ENCODE measurements at regions not wholly inside any gene's neighbourhood (a gene's known extent, or its start where the extent isn't known, plus 50 kb on each side); places are given as distances from the start of the nearest gene placed in this dataset.

DNA sequence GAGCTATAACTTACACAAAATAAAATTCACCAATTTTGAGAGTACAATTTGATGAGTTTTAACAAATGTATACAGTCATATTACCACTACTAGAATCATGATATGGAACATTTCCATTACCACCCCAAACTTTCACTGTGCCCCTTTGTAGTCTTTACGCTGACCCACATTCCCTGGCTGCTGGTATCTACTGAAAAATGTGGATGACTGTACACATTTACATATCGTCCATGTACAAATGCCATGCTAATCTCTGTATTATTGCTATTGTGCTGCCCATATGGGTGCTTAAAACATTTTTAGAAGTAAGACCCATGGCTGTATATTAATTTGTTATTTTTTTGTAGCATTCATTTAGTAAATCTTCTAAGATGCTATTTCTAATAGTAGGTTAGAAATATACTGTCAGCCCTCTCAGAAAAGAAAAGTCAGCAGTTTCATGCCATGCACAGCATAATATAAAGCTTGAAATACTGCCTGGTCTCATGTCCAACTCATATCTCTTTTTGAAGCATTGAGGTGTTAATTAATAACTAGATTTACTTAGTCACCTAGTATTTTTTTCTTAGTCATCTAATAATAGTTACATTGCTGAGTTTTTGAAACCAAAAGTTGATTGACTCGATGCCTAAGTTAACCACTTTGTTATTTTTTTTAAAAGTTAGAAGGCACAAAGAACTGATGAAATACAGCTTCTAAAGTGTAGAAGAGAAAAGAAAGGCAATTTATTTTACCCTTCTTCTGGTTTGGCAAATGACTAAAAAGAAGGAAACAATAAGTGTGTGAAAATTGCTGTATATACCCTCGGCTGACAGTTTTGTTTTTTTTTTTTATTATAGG lies 188.3 kb upstream of the MEF2C start:
- Histone ChIP-seq H3K4me3 (ENCODE audit: low read length) (no peak overlapping the region), H4K20me1 (ENCODE audit: low read length) (no peaks in the 10 kb centered on the region), H3K9me2 (replicated peaks; ENCODE audit: low read length) (no peaks in the 10 kb centered on the region), H3K27ac (ENCODE audit: low read length) (no peak overlapping the region), H3K9ac (ENCODE audit: low read length) (no peak overlapping the region), H3K9me3 (ENCODE audit: low read length) (no peaks in the 10 kb centered on the region), H3K79me2 (ENCODE audit: low read length) (no peaks in the 10 kb centered on the region), H3K27me3 (ENCODE audit: low read length) (no peaks in the 10 kb centered on the region), H2AFZ (ENCODE audit: low read length) (no peak overlapping the region), H3K4me2 (ENCODE audit: low read length) (no peak overlapping the region), H3F3A (ENCODE audit: low read length, unreplicated experiment) (no peaks in the 10 kb centered on the region), H3K4me1 (ENCODE audit: insufficient read depth, low read length) (no peaks in the 10 kb centered on the region), H3K36me3 (ENCODE audit: low read depth, low read length) (no peaks in the 10 kb centered on the region)
- ATAC-seq (no peak), DNase-seq (no peak)
- no TSS peak for BruUV-seq (replicated peaks)
- intact Hi-C loops (cut with micrococcal nuclease) = no loop called here
- CTCF ChIA-PET = no interaction called here
- TF ChIP-seq EZH2phosphoT487 (IDR thresholded peaks at IDR 0.05; ENCODE audit: borderline replicate concordance, low read length) = no peak
- TF ChIP-seq, protein P1, sequence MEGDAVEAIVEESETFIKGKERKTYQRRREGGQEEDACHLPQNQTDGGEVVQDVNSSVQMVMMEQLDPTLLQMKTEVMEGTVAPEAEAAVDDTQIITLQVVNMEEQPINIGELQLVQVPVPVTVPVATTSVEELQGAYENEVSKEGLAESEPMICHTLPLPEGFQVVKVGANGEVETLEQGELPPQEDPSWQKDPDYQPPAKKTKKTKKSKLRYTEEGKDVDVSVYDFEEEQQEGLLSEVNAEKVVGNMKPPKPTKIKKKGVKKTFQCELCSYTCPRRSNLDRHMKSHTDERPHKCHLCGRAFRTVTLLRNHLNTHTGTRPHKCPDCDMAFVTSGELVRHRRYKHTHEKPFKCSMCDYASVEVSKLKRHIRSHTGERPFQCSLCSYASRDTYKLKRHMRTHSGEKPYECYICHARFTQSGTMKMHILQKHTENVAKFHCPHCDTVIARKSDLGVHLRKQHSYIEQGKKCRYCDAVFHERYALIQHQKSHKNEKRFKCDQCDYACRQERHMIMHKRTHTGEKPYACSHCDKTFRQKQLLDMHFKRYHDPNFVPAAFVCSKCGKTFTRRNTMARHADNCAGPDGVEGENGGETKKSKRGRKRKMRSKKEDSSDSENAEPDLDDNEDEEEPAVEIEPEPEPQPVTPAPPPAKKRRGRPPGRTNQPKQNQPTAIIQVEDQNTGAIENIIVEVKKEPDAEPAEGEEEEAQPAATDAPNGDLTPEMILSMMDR (conservative IDR thresholded peaks at IDR 0.05; ENCODE audit: low read depth, low read length) = no peak
- no peak for TF ChIP-seq EZH2 (IDR thresholded peaks at IDR 0.05; ENCODE audit: low read length, unreplicated experiment)
- POLR2A ChIA-PET (ENCODE audit: unreplicated experiment) = no interaction called here

DNA sequence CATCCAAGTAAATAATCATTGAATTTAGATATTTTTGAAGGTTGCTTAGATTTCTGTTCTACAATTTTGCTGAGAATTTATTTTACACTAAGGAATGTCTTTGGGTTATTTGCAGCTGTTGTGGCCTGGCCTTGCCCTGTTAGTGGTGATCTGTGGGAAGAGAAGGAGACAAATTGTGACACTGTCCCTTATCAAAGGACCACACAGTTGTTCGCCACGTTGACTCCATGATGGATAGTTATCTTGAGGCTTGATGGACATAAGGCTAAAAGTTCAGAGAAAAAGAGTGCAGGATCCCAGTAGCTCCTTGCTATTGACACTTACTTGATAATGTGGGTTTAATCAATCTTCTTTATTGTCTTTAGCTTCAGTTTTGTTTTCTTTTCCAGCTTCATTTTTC lies 186.6 kb upstream of the MEF2C start:
- CTCF ChIA-PET = no interaction called here

DNA sequence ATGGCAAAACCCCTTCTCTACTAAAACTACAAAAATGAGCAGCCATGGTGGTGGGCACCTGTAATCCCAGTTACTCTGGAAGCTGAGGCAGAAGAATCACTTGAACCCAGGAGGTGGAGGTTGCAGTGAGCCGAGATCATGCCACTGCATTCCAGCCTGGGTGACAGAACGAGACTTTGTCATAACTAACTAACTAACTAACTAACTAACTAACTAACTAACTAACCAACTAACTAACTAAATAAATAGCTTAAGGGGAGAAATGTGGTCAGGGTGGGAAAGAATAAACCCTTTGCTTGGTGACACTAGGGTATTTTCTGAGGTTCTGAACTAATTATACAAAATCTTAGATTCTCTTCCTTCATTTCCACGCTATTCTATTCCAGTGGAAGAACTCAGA lies 184.4 kb upstream of the MEF2C start:
- Histone ChIP-seq H2AFZ (ENCODE audit: low read length) (no peak overlapping the region), H3K9ac (ENCODE audit: low read length) (no peak overlapping the region), H3K9me3 (ENCODE audit: low read length) (no peaks in the 10 kb centered on the region), H4K20me1 (ENCODE audit: low read length) (no peaks in the 10 kb centered on the region), H3F3A (ENCODE audit: low read length, unreplicated experiment) (no peaks in the 10 kb centered on the region), H3K4me1 (ENCODE audit: insufficient read depth, low read length) (no peaks in the 10 kb centered on the region), H3K9me2 (replicated peaks; ENCODE audit: low read length) (no peaks in the 10 kb centered on the region), H3K79me2 (ENCODE audit: low read length) (no peaks in the 10 kb centered on the region), H3K36me3 (ENCODE audit: low read depth, low read length) (no peaks in the 10 kb centered on the region), H3K27me3 (ENCODE audit: low read length) (no peaks in the 10 kb centered on the region), H3K27ac (ENCODE audit: low read length) (no peak overlapping the region), H3K4me2 (ENCODE audit: low read length) (no peak overlapping the region), H3K4me3 (ENCODE audit: low read length) (no peak overlapping the region)
- ChIA-PET POLR2A (ENCODE audit: unreplicated experiment) (no interaction called here), CTCF (no interaction called here)
- DNase-seq = no peak
- intact Hi-C loops (cut with micrococcal nuclease) = no loop called here
- no TSS peak for BruUV-seq (replicated peaks)
- TF ChIP-seq, protein P1 (conservative IDR thresholded peaks at IDR 0.05; ENCODE audit: low read depth, low read length) = no peak
- no peak for ATAC-seq

More for the DNA sequence above, 186.6 kb upstream of the MEF2C start:
- no peak for ATAC-seq
- Histone ChIP-seq H3K9ac (ENCODE audit: low read length) (no peak overlapping the region), H3K36me3 (ENCODE audit: low read depth, low read length) (no peaks in the 10 kb centered on the region), H3K4me2 (ENCODE audit: low read length) (no peak overlapping the region), H3F3A (ENCODE audit: low read length, unreplicated experiment) (no peaks in the 10 kb centered on the region), H3K9me3 (ENCODE audit: low read length) (no peaks in the 10 kb centered on the region), H3K4me3 (ENCODE audit: low read length) (no peak overlapping the region), H3K79me2 (ENCODE audit: low read length) (no peaks in the 10 kb centered on the region), H4K20me1 (ENCODE audit: low read length) (no peaks in the 10 kb centered on the region), H2AFZ (ENCODE audit: low read length) (no peak overlapping the region), H3K9me2 (replicated peaks; ENCODE audit: low read length) (no peaks in the 10 kb centered on the region), H3K4me1 (ENCODE audit: insufficient read depth, low read length) (no peaks in the 10 kb centered on the region), H3K27ac (ENCODE audit: low read length) (no peak overlapping the region), H3K27me3 (ENCODE audit: low read length) (no peaks in the 10 kb centered on the region)
- TF ChIP-seq, protein P1 (conservative IDR thresholded peaks at IDR 0.05; ENCODE audit: low read depth, low read length) = no peak
- no peak for TF ChIP-seq EZH2 (IDR thresholded peaks at IDR 0.05; ENCODE audit: low read length, unreplicated experiment)
- no peak for TF ChIP-seq EZH2phosphoT487 (IDR thresholded peaks at IDR 0.05; ENCODE audit: borderline replicate concordance, low read length)
- no peak for DNase-seq
- intact Hi-C loops (cut with micrococcal nuclease) = no loop called here
- BruUV-seq (replicated peaks) = no TSS peak
- POLR2A ChIA-PET (ENCODE audit: unreplicated experiment) = no interaction called here

All from PC-3 (cell line).